ENCODE measurements at regions not wholly inside any gene's neighbourhood (a gene's known extent, or its start where the extent isn't known, plus 50 kb on each side); places are given as distances from the start of the nearest gene placed in this dataset.
"Not testable (repeated sequence)": the region's sequence is repeated elsewhere in the genome, so short reads cannot be mapped to it uniquely, and the experiment has no call there.

DNA sequence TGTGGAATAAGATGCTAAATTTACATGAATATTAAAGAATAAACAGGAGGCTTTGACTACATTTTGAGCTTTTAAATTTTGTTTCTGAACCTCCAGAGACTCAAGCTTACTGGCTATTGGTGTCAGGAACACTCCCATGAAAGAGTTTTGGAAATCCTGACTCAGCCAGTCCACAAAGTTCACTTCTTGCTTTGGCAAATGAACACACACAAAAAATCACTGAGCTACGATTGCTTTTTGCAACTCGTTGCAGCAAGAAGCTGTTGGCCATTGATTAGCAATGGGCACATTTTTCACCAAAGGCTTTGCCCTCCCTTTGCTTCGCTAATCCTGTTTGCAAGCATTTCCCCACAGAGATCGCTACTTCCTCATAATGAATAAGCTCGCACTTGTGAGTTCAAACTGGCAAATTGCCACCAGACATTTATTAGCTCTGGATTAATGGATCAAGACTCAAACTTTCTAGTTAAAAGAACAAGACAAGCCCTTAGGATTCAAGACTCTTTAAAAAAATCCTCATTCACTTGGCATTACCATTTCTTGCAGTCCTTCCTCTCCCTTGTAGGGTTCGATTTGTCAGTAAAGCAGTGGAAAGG lies 343.2 kb upstream of the ONECUT1 start:
- DNase-seq (ENCODE audit: low read depth in 3 of 3, low spot score in 1 of 3), result no peak

DNA sequence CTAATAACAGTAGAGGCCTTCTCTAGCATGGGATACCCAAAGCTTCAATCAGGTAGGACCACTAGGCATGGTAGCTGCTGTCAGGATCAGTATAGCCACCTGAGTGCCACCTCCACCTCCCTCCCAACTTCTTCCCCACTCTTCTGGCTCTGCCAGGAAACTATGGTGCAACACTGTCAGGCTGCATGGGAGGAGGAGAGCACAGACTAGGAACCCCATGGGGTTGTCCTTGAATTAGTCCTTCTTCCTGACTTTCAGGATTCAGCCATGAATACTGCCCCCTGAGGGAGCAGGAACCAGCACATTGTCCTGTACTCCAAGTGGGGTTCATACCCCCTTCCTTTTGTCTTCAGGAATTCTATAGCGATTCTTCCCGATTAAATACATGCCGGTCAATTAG lies 340.8 kb upstream of the ONECUT1 start:
- DNase-seq (ENCODE audit: low read depth in 3 of 3, low spot score in 1 of 3), result no peak

DNA sequence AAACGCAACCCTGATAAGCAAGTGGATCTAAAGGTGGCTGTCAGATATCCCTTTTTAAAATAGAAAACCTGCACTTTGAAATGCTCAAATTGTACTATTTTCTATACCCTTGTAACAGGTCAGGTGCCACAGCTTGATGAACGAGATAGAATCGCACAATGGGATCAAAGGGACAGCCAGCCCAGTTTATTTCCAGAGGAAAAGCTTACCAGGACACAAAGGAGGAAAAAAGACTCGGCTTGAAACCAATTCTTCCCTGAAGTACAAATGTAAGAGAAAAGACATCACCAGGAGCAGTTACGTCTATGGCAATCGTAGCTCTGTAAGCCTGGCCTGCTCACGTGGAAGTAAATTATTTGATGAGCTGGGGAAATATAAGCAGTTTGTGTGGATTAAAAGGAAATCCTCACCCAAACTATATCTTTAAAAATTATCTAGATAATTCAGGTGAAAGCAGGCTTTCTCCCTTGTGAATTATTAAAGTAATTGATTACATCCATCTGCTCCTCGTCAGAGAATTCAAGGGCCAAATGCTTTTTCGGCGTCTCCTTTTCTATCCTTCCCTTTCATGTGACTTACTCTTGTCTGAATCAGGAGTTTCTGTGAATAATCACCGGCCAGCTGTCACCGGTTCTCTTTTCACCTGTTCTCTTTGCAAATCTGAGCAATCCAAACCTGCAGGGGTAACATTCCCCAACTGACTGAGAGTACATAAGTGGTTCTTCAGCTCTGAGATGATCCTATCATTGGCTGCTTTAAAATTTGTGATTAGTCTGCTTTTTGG lies 339.2 kb upstream of the ONECUT1 start:
- no peak for DNase-seq (ENCODE audit: low read depth in 3 of 3, low spot score in 1 of 3)

DNA sequence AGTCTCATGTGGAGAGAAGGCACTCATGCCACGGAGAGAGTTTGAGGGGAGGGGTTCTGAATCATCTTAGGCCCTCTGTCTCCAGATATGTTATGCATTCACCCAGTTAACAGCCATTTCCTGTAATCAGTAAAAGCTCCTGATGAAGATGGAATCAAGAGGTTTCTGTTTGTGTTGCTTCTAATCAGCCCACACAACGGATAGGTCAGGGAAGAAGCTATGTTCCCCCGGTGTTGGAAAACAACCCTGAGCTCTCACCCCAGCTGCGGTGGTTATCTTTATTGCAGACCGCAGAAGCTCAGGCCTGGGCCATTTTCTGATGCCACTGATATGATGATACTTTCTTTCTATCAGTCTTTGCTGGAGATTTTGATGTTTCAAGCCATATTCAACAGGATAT lies 338.5 kb upstream of the ONECUT1 start:
- DNase-seq (ENCODE audit: low read depth in 3 of 3, low spot score in 1 of 3), result no peak

DNA sequence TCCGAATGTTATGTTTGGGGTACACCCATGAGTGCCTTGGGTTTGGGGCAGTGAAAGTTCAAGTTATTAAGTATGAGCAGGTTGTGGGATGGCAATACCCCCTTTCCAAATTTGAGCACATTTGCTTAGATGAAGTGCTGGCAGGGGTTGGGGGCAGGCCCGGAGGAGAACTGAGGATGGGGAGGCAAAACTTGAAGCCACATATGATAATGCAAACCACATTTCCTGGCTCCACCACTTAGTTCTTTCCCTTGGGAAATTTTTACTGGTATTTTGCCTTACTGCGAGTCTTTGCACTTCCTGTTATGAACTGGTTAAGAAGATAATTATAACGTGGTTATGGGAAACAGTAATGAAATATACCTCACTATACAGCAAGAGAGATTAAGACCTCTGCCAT lies 336.0 kb upstream of the ONECUT1 start:
- no peak for DNase-seq (ENCODE audit: low read depth in 3 of 3, low spot score in 1 of 3)

DNA sequence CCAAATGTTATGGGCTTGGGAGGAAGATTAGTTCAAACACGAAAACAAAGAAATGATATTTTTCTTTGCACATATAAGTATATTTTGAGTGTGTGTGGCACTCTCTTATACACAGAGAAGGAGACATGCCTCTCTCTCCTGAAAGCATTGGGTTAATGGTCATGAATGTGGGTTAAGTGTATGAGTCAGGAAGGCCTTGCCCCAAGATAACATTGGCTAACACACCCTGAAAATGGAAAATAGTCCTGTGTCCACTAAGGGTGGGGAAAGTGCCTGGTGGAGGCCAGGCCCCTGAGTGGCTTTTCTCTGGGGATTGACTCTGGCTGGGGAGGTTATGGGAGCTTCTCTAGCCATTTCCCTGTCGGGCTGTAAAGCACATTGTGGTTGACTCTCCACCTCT lies 332.7 kb upstream of the ONECUT1 start:
- no peak for DNase-seq (ENCODE audit: low read depth in 3 of 3, low spot score in 1 of 3)

DNA sequence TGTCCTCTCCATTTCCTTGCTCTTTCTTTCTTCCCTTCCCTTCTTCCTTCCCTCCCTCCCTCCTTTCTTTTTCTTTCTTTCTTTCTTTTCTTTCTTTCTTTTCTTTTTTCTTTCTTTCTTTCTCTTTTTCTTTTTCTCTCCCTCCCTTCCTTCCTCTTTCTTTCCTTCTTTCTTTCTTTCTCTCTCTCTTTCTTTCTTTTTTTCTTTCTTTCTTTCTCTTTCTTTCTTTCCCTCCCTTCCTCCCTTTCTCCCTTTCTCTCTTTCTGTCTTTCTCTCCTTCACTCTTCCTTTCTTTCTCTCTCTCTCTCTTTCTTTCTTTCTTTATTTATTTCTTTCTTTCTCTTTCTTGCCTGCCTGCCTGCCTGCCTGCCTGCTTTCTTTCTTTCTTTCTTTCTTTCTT lies 326.8 kb upstream of the ONECUT1 start:
- not testable (repeated sequence) for DNase-seq (ENCODE audit: low read depth in 3 of 3, low spot score in 1 of 3)

DNA sequence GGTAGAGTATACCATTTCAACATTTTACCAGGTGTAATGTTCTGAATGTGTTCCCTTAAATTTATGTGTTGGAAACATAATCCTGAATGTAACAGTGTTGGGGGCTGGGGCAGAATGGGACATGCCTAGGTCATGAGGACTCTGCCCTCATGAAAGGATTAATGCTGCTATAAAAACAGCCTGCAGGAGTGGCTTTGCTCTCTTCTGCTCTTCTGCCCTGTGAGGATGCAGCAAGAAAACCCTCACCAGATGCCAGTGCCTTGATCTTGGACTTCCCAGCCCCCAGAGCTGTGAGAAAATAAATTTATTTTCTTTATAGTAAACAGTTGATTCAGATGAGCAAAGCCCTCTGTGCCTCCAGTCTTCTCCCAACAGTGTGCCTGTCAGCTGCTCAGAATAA lies 326.0 kb upstream of the ONECUT1 start:
- DNase-seq (ENCODE audit: low read depth in 3 of 3, low spot score in 1 of 3), result no peak

DNA sequence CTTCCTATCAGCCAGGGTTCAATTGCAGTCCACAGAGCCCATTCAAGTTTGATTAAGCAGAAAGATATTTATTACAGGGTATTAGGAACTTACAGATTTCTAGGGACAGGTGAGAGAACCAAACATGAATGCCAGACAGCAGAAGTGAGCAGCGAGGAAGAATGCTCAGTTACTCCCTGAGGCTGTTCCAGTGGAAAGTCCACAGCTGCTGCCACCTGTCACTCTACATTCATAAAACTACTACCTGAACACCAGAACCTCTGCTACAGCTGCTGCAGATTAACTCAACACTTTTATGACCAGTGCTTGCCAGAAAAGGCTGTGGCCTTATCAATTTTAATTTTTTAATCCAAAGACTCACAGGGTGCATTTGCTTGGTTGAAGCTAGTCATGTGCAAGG lies 325.4 kb upstream of the ONECUT1 start:
- no peak for DNase-seq (ENCODE audit: low read depth in 3 of 3, low spot score in 1 of 3)

DNA sequence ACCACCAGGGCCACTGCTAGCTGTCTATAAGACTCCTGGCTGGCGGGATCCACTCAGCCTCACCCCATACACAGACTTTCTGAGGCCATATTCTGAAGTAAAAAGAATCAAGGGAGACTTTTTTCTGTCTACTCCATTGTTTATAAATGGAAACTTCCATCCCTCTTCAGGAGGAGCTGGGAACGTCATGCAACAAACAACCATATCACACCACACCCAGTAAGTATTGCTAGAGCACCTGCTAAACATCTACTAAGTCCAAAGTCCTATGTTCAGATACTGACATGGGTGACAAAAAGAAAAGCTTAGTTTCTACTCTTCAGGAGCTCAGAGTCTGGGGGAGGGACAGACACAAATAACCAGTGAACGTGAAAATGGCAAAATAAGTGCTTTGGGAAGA lies 324.8 kb upstream of the ONECUT1 start:
- DNase-seq (ENCODE audit: low read depth in 3 of 3, low spot score in 1 of 3), result no peak

DNA sequence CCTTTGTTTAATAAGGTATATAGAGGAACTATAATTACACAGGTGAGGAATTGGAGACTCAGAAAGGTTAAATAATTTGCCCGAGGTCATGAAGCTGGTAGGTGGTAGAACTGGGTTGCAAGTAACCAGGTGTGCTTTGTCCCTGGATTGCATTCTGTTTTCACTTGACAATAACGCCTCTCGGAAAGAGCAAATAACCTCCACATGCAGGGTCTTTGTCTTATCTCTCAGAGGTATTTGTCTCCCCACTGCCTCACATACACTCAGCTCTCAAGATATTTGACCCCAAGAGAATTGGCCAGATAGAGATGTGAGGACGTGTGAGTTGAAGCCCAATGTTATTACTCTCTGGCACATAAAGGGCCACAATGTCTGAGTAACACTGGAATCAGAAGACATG lies 320.9 kb upstream of the ONECUT1 start:
- DNase-seq (ENCODE audit: low read depth in 3 of 3, low spot score in 1 of 3), result no peak

DNA sequence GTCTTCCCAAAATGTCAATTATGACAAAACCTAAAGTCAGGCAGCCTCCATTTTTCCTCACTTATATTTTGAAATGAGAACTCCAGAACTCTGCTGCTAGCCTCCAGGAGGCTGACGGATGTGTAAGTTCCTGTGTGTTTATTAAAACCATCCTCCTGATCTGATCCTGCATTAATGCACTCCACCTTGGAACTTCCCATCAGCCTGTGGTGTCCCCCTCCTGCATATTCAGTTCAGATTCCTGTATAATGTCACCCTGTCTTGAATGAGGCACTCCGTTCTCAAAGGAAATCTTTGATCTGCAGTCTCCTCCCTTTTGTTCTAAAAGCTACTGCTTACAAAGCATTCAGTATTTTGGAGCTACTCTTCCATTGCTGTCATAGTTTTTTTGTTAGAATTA lies 318.2 kb upstream of the ONECUT1 start:
- DNase-seq (ENCODE audit: low read depth in 3 of 3, low spot score in 1 of 3), result no peak

DNA sequence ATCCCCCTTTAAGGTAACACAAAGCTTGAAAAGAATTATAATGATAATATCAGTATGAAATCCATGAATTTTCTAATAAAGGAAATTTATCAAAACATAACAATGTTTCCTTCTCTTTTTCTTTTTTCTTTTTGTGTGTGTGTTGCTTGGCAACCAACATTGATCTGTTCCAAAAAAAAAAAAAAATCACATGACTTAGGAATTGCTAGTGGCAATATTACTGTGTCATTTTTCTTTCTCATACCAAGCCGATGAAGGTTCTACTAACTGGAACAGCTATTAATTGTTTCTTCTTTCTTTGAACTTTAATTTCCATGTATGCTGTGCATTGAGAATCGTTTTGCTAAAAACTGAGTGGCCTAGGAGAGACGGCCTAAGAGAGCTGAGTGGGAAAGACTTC lies 317.7 kb upstream of the ONECUT1 start:
- DNase-seq (ENCODE audit: low read depth in 3 of 3, low spot score in 1 of 3), result no peak

DNA sequence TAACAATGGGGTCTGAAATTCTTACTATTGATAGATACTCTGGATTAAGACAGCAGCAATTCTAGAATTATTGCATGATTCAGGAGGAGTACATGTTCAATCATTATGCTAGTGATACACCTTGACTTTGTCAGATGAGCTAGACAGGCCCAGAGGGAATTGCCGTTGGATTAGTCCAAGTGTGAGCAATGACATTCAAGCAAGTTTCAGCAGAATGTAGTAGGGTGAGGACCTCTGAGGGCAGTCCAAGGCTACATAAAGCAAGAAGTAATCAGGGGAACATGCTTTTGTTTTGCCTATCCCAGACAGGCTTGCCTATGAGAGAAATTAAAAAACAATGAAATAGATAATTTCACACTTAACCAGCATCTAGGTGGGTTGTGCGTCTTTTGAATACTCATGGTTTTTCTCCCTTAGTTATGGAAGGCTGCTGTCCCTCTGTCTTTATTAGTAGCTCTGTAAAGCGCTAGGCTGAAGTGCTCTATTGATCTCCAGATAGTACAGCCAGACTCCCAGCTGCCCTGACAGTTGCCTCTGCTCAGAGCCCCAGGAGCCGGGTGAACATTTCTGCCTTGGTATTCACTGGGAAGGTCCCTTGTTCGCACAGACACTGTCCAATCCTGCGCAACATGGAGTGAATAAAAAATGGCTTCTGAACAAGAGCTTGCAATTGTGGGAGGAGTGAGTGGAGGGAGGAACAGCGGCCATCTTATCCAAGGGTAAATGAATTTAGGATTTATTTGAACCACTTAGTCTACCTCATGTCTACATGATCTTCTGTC lies 316.6 kb upstream of the ONECUT1 start:
- DNase-seq (ENCODE audit: low read depth in 3 of 3, low spot score in 1 of 3), result no peak

DNA sequence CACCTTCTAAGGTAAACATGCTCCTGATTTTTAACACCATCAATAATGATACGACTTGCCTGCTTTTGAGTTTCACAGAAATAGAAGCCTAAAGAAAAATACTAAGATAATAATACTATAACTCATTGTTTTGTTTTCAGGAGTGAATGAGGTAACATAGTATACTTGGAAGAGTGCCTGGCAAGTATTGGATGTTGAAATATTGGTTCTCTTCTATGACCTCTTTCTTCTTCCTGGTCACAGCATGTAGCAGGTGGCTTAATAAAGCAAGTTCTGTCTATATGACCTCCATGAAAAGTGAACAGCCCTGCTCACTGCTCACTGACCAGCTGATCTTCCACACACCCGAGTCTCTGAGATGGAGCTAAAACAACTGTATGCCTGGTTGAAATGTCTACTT lies 312.3 kb upstream of the ONECUT1 start:
- no peak for DNase-seq (ENCODE audit: low read depth in 3 of 3, low spot score in 1 of 3)

DNA sequence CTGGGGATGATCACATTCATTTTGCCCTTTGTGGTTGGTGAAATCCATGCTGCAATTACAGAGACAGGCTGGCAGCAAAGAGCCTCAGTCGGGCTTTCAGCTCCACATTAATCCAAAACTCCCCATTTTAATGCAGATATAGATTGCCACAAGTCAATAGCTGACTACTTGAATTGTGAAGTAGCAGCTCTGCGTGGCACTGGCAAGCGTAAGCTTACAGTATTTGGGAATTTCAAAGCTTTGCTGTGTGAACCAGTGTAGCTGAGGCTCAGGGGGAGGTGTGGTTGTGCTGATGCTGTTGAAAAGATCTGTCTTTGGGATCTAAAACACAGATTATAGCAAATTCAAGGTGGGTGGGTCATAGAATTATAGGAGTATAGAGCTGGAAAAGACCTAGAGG lies 290.3 kb upstream of the ONECUT1 start:
- no peak for DNase-seq (ENCODE audit: low read depth in 3 of 3, low spot score in 1 of 3)

DNA sequence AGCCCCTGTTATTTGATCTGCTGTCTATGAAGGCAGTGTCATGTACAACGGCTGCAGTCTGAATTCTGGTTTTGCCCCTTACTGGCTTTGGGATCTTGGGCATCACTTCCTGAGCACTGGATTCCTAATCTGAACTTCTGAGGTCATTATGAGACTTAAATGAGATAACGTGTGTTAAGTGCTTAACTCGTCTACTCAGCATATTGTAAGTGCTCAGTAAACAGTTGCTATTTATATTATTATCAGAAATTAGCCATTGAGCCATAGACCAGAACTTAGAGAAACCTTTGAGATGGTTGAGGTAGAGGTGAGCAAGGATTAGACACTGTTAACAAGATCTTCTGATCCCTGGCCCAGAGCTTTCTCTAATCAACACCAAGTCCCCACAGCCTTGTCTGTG lies 284.1 kb upstream of the ONECUT1 start:
- DNase-seq (ENCODE audit: low read depth in 3 of 3, low spot score in 1 of 3), result no peak

DNA sequence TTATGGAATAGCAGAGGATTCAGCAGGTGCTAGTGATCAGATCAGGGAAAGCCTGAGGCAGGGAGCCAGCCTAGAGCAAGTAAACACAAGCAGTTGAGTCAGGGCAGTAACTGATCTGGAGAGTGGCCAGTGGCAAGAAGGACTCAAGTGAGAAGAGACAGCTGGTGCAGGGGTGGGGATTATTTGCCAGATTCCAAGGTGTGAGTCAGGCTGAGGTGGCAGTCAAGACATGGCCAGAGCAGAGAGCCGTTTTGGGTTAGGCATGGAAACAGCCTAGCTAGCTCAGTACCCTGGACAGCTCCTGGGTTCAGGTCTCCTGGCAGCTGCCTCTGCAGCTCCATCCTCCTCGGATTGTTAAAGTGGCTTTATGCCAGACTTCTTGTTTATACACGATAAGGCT lies 281.9 kb upstream of the ONECUT1 start:
- DNase-seq (ENCODE audit: low read depth in 3 of 3, low spot score in 1 of 3), result no peak

DNA sequence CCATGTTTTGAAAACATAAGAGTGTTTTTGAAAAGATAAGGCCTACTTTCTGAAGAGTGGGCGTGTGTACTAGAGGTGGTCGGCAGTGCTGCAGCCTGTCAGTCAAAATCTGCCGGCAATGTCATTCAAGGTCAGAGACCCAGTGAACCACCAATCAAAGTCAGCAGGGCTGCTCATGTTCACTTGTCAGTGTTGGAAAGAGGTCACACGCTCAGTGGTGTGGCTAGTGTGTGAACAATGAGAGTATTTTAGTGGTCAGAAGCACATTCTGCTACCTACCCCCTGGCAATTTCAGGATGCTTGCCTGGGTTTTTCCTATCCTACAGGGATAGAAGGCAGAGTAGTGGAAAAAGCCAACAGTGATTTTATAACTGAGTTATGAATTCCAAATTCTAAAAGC lies 278.5 kb upstream of the ONECUT1 start:
- DNase-seq (ENCODE audit: low read depth in 3 of 3, low spot score in 1 of 3), result no peak

DNA sequence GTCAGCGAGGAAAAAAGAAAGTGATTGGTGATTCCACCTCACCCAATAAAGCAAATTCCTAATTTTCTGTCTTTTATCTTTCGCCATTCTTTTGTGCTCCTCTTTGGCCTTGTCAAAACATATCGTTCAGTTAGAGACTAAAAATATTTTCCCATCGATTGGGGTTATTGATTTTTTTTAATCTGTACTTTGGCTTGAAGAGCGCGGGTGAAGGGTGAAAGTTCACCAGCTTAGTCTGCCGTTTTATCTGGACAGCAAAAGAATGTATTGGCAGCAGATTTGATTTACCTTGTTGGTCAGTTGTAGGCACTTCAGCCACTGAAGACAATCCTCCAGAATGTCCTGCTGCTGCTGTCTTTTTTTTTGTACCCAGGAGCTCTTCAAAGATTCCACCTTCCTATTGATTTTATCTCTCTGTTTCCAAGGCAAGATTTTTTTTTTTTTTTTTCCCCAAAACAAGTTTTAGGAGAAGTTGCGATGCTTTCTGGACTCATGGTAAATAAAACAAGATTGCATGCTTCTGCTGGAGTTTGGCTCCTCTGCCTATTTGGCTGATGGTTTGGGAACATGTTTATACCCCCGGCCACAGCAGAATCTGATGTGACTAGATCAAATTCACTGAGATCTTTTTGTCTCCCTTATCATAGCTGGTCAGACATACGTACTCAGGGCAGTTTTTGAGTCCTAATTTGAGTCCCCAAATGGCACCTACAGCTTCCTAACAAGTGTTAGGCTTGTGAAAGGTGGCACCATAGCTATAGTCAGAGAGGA lies 269.3 kb upstream of the ONECUT1 start:
- no peak for DNase-seq (ENCODE audit: low read depth in 3 of 3, low spot score in 1 of 3)

DNA sequence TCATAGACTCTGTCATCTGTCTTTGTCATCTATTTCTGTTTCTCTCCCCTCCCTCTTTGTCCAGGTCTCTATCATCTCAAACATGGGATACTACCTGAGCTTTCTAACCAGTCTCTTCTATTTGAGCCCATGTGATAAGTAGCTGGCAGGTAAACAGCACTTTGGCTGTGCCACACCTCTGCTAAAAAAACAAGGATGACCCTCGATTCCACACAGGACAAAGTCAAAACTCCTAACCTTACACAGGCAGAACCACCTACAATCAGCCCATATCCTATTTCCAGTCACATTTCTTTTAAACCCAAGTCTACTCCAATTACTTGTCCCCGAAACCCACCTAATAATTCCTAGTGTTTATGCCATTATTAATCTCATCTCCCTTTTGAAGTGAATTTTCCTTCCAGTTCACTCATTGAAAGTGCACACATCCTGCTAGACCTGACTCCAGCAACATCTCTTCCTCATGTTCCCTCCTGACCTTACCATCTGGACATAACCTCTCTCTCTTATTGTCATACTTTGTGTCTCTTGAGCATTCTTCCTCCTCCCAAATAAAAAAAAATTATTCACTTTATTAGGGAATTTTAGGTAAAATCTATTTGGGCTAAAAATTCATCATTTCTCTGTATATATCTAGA lies 256.1 kb upstream of the ONECUT1 start:
- DNase-seq (ENCODE audit: low read depth in 3 of 3, low spot score in 1 of 3), result no peak
